Endodermal cell (in vitro differentiated cells): ENCODE measurements at regions not wholly inside any gene's neighbourhood (a gene's known extent, or its start where the extent isn't known, plus 50 kb on each side); places are given as distances from the start of the nearest gene placed in this dataset.

Experiments
- DNase-seq: peaks from one replicate; pipeline ENCODE4 v3.0.0-alpha.2; 2017
- H3K27ac ChIP-seq: 2 replicates; pipeline ENCODE4 v1.5.1; 2013; ENCODE audit warnings: mild to moderate bottlenecking, low read depth, low read length, moderate library complexity
- H3K27me3 ChIP-seq: 2 replicates; pipeline ENCODE4 v1.6.1; 2013; ENCODE audit warnings: mild to moderate bottlenecking, low read length, moderate library complexity; ENCODE audit not compliant: insufficient read depth, control insufficient read depth, poor library complexity, severe bottlenecking
- H3K36me3 ChIP-seq: 2 replicates; pipeline ENCODE4 v1.7.0; 2013; ENCODE audit warnings: mild to moderate bottlenecking, low read length, moderate library complexity; ENCODE audit not compliant: control insufficient read depth, insufficient read depth
- H3K4me1 ChIP-seq: one replicate; pipeline ENCODE4 v1.7.0; 2013; ENCODE audit warnings: low read length; ENCODE audit not compliant: control insufficient read depth, insufficient read depth
- H3K4me3 ChIP-seq: 2 replicates; pipeline ENCODE4 v1.5.1; 2013; ENCODE audit warnings: mild to moderate bottlenecking, low read length, moderate library complexity
- H3K9ac ChIP-seq: 2 replicates; pipeline ENCODE4 v1.6.1; 2013; ENCODE audit warnings: mild to moderate bottlenecking, low read length, moderate library complexity; ENCODE audit not compliant: poor library complexity, severe bottlenecking; ENCODE audit errors: extremely low read depth
- H3K9me3 ChIP-seq: 2 replicates; pipeline ENCODE4 v1.6.1; 2013; ENCODE audit warnings: mild to moderate bottlenecking, low read length, moderate library complexity; ENCODE audit not compliant: control insufficient read depth
- H3K27ac Mint-ChIP-seq: 2 replicates; pipeline ENCODE4 v1.8.0; 2020; ENCODE audit warnings: mixed read lengths
- H3K27me3 Mint-ChIP-seq: 2 replicates; pipeline ENCODE4 v1.8.0; 2021; ENCODE audit warnings: mild to moderate bottlenecking, mixed read lengths; ENCODE audit not compliant: insufficient read depth
- H3K36me3 Mint-ChIP-seq: 2 replicates; pipeline ENCODE4 v1.8.0; 2020; ENCODE audit warnings: low read depth, mixed read lengths
- H3K4me1 Mint-ChIP-seq: 2 replicates; pipeline ENCODE4 v1.8.0; 2020; ENCODE audit warnings: mixed read lengths
- H3K4me3 Mint-ChIP-seq: 2 replicates; pipeline ENCODE4 v1.8.0; 2020; ENCODE audit warnings: mild to moderate bottlenecking, moderate library complexity, mixed read lengths
- H3K9me3 Mint-ChIP-seq: 2 replicates; pipeline ENCODE4 v1.8.0; 2020; ENCODE audit warnings: mild to moderate bottlenecking, mixed read lengths
- CTCF ChIP-seq: fragments of 200-600 bp; sonication (generic); conservative IDR thresholded peaks from 2 replicates; pipeline ENCODE4 v1.5.0; 2021; ENCODE audit warnings: antibody characterized with exemption, mild to moderate bottlenecking
- WGBS, 2 experiments: methylation state at CpG; one replicate each; pipeline versions ENCODE4 v1.1.5 to v1.1.7; 2013; ENCODE audit warnings: missing lambda C conversion rate in 2 of 2, mixed read lengths in 1 of 2; ENCODE audit not compliant: insufficient coverage in 1 of 2, insufficient read length in 1 of 2; 5-methylcytosine and 5-hydroxymethylcytosine counted together

GRCh38 chr3:137264071-137264820, 306.5 kb downstream of the IL20RB start:
- no peak for TF ChIP-seq CTCF
- H3K9ac ChIP-seq: no peak overlapping the region
- no peaks in the 10 kb centered on the region for H3K9me3 ChIP-seq
- no peaks in the 10 kb centered on the region for H3K27me3 ChIP-seq
- no peak for DNase-seq
- Mint-ChIP-seq H3K36me3 (no peaks in the 10 kb centered on the region), H3K27ac (no peak overlapping the region), H3K27me3 (peaks cover 4% of the 10 kb centered on the region), H3K4me1 (peaks cover 12% of the 10 kb centered on the region), H3K4me3 (no peak overlapping the region), H3K9me3 (no peaks in the 10 kb centered on the region)
- H3K4me1 ChIP-seq: peaks cover 3% of the 10 kb centered on the region
- WGBS, 2 experiments: 51 to 82% methylated on average over 10 to 14 of the region's 14 CpGs
- H3K27ac ChIP-seq: peak overlapping the region; percentile 68
- H3K4me3 ChIP-seq: no peak overlapping the region
- H3K36me3 ChIP-seq: no peaks in the 10 kb centered on the region

- 98% methylated on average over 3 of the region's 3 CpGs; no CpG with 5 or more reads in 1 of the 2 experiments for WGBS, 2 experiments
- H3K27ac ChIP-seq: no peak overlapping the region
- no peak overlapping the region for H3K4me3 Mint-ChIP-seq
- DNase-seq: no peak
- H3K4me1 ChIP-seq: peaks cover 3% of the 10 kb centered on the region
- no peak overlapping the region for H3K9ac ChIP-seq
- no peaks in the 10 kb centered on the region for H3K36me3 Mint-ChIP-seq
- TF ChIP-seq CTCF: no peak
- no peaks in the 10 kb centered on the region for H3K9me3 ChIP-seq
- no peak overlapping the region for H3K4me3 ChIP-seq
- peaks cover 4% of the 10 kb centered on the region for H3K27me3 Mint-ChIP-seq
- peaks cover 16% of the 10 kb centered on the region for H3K4me1 Mint-ChIP-seq
- no peak overlapping the region for H3K27ac Mint-ChIP-seq
- H3K27me3 ChIP-seq: no peaks in the 10 kb centered on the region
- H3K9me3 Mint-ChIP-seq: no peaks in the 10 kb centered on the region
- no peaks in the 10 kb centered on the region for H3K36me3 ChIP-seq
Measured at GRCh38 chr3:137264843-137265330, 307.1 kb downstream of the IL20RB start.

GRCh38 chr3:137282871-137283270, 325.1 kb downstream of the IL20RB start:
- no peak for DNase-seq
- H3K27ac ChIP-seq: no peak overlapping the region
- H3K36me3 ChIP-seq: no peaks in the 10 kb centered on the region
- Mint-ChIP-seq H3K36me3 (no peaks in the 10 kb centered on the region), H3K27me3 (peaks cover 4% of the 10 kb centered on the region), H3K9me3 (peaks cover 4% of the 10 kb centered on the region), H3K27ac (no peak overlapping the region), H3K4me3 (no peak overlapping the region), H3K4me1 (no peaks in the 10 kb centered on the region)
- H3K4me1 ChIP-seq: no peaks in the 10 kb centered on the region
- no peaks in the 10 kb centered on the region for H3K27me3 ChIP-seq
- no peak for TF ChIP-seq CTCF
- H3K4me3 ChIP-seq: no peak overlapping the region
- H3K9ac ChIP-seq: no peak overlapping the region
- H3K9me3 ChIP-seq: no peaks in the 10 kb centered on the region
